SK-N-SH (cell line): ENCODE measurements at regions not wholly inside any gene's neighbourhood (a gene's known extent, or its start where the extent isn't known, plus 50 kb on each side); places are given as distances from the start of the nearest gene placed in this dataset.

Source experiments
- CTCF ChIA-PET: fragments of 300-600, 350-600 bp; formaldehyde crosslinking; extraction: SDS; loops from one replicate; lab custom pipeline; 2021; lab: Yijun Ruan, JAX
- POLR2A ChIA-PET: fragments of 350-600 bp; sonication (Branson Sonifier 250); formaldehyde crosslinking; extraction: SDS; loops from one replicate; lab custom pipeline; 2020; ENCODE audit warnings: antibody characterized with exemption, inconsistent platforms; lab: Yijun Ruan, JAX
- DNase-seq: peaks from one replicate; pipeline ENCODE4 v3.0.0; 2012
- H2AFZ ChIP-seq: fragments of 200-600 bp; sonication (generic); 2 replicates; pipeline ENCODE4 v1.8.1; 2016; ENCODE audit warnings: antibody characterized with exemption, mild to moderate bottlenecking, low read depth
- H3F3A ChIP-seq: fragments of 200-600 bp; sonication (generic); replicated peaks from 2 replicates; pipeline ENCODE3; 2016; ENCODE audit warnings: antibody characterized with exemption, mild to moderate bottlenecking; ENCODE audit not compliant: insufficient read depth
- H3K27ac ChIP-seq, 2 experiments: fragments of 200-500 bp in 1 of 2; fragments of 200-600 bp in 1 of 2; sonication (Bioruptor generic) in 1 of 2; sonication (generic), shearing (Covaris generic) in 1 of 2; 2 replicates each; pipeline versions ENCODE4 v1.5.1 to v1.6.1; 2014 to 2016; ENCODE audit warnings: low read depth in 2 of 2, inconsistent platforms in 1 of 2, low read length in 1 of 2, mild to moderate bottlenecking in 1 of 2, mixed read lengths in 1 of 2
- H3K27me3 ChIP-seq: fragments of 200-600 bp; sonication (generic), shearing (Covaris generic); 2 replicates; pipeline ENCODE4 v1.6.1; 2016; ENCODE audit warnings: mixed run types; ENCODE audit not compliant: insufficient read depth
- H3K36me3 ChIP-seq, 2 experiments: fragments of 200-500 bp in 1 of 2; fragments of 200-600 bp in 1 of 2; sonication (Bioruptor generic) in 1 of 2; sonication (generic) in 1 of 2; replicated peaks in 1 of 2; 2 replicates each; pipeline versions ENCODE3 to v1.5.1; 2014 to 2016; ENCODE audit warnings: low read length in 1 of 2, mild to moderate bottlenecking in 1 of 2; ENCODE audit not compliant: insufficient read depth in 2 of 2, control insufficient read depth in 1 of 2
- H3K4me1 ChIP-seq, 2 experiments: fragments of 200-500 bp in 1 of 2; fragments of 200-600 bp in 1 of 2; sonication (Bioruptor generic) in 1 of 2; sonication (generic), shearing (Covaris generic) in 1 of 2; 2 replicates each; pipeline versions ENCODE4 v1.5.1 to v1.6.1; 2014 to 2016; ENCODE audit warnings: low read depth in 1 of 2, low read length in 1 of 2, mixed run types in 1 of 2; ENCODE audit not compliant: insufficient read depth in 2 of 2, control insufficient read depth in 1 of 2
- H3K4me2 ChIP-seq: fragments of 200-600 bp; sonication (generic), shearing (Covaris generic); 2 replicates; pipeline ENCODE4 v1.6.1; 2017; ENCODE audit warnings: mixed run types
- H3K4me3 ChIP-seq, 2 experiments: fragments of 200-500 bp in 1 of 2; fragments of 200-600 bp in 1 of 2; sonication (Bioruptor generic) in 1 of 2; sonication (generic), shearing (Covaris generic) in 1 of 2; 2 replicates each; pipeline versions ENCODE4 v1.5.1 to v1.8.1; 2014 to 2016; ENCODE audit warnings: low read depth in 2 of 2, inconsistent platforms in 1 of 2, low read length in 1 of 2, mild to moderate bottlenecking in 1 of 2, mixed read lengths in 1 of 2, moderate library complexity in 1 of 2
- H3K79me2 ChIP-seq: fragments of 200-600 bp; sonication (generic); 2 replicates; pipeline ENCODE4 v1.8.1; 2017; ENCODE audit warnings: mild to moderate bottlenecking; ENCODE audit not compliant: insufficient read depth
- H3K9ac ChIP-seq: fragments of 200-600 bp; sonication (generic); 2 replicates; pipeline ENCODE4 v1.6.1; 2017; ENCODE audit warnings: mixed run types
- H3K9me2 ChIP-seq: fragments of 200-600 bp; sonication (generic); 2 replicates; pipeline ENCODE4 v1.6.1; 2017; ENCODE audit warnings: mixed run types
- H3K9me3 ChIP-seq: fragments of 200-600 bp; sonication (generic); 2 replicates; pipeline ENCODE4 v1.6.1; 2017; ENCODE audit warnings: mixed run types, mild to moderate bottlenecking, moderate library complexity
- H4K20me1 ChIP-seq: fragments of 200-600 bp; sonication (generic); 2 replicates; pipeline ENCODE4 v1.6.1; 2017; ENCODE audit warnings: mild to moderate bottlenecking, mixed run types; ENCODE audit not compliant: insufficient read depth
- CHD2 ChIP-seq: fragments of 150-350 bp; IDR thresholded peaks from 2 replicates; pipeline ENCODE4 v1.6.1; 2018; ENCODE audit warnings: low read length; ENCODE audit not compliant: partially characterized antibody
- CTCF ChIP-seq: fragments of 200-600 bp; sonication (generic); IDR thresholded peaks from 2 replicates; pipeline ENCODE4 v1.6.1; 2017; ENCODE audit warnings: antibody characterized with exemption, mild to moderate bottlenecking, moderate library complexity
- EP300 ChIP-seq, 2 experiments: IDR thresholded peaks; 2 replicates each; pipeline versions ENCODE4 v1.4.0 to v1.6.1; 2012; ENCODE audit warnings: borderline replicate concordance in 1 of 2, low read depth in 1 of 2, low read length in 1 of 2
- MXI1 ChIP-seq: IDR thresholded peaks from 2 replicates; pipeline ENCODE4 v1.6.1; 2012; ENCODE audit warnings: mild to moderate bottlenecking, low read depth, low read length, improper control_type of control experiment
- PBX3 ChIP-seq: IDR thresholded peaks from 2 replicates; pipeline ENCODE4; 2012
- TAF1 ChIP-seq: IDR thresholded peaks from 2 replicates; pipeline ENCODE4 v1.6.1; 2012; ENCODE audit warnings: low read depth, mild to moderate bottlenecking, low read length, moderate library complexity, borderline replicate concordance
- TCF12 ChIP-seq: IDR thresholded peaks from 2 replicates; pipeline ENCODE4 v1.4.0; 2012
- YY1 ChIP-seq: IDR thresholded peaks from 2 replicates; pipeline ENCODE4 v1.4.0; 2012; ENCODE audit warnings: low read depth, mild to moderate bottlenecking
- WGBS: methylation state at CpG from one replicate; pipeline ENCODE4 v1.1.6; 2017; ENCODE audit warnings: low lambda C conversion rate; 5-methylcytosine and 5-hydroxymethylcytosine counted together

GRCh38 chr18:62454527-62454926, 68.3 kb upstream of the ZCCHC2 start:
- Histone ChIP-seq H3F3A (peaks cover 6% of the 10 kb centered on the region), H4K20me1 (no peaks in the 10 kb centered on the region), H3K9me2 (no peaks in the 10 kb centered on the region), H3K4me3 (no peak overlapping the region), H3K9ac (no peak overlapping the region), H3K27me3 (no peaks in the 10 kb centered on the region), H3K4me1 (peaks cover 9% of the 10 kb centered on the region in 2 experiments; a peak in 1 of 4 replicates), H3K4me2 (no peak overlapping the region), H2AFZ (no peak overlapping the region), H3K79me2 (no peaks in the 10 kb centered on the region), H3K27ac (no peak overlapping the region), H3K9me3 (no peaks in the 10 kb centered on the region), H3K36me3 (no peaks in the 10 kb centered on the region)
- ChIA-PET POLR2A (interaction anchor here (0.6 kb wide), 1 partner anchor 464 kb away, joined by 3 read pairs; no protein-coding TSS in a partner anchor), CTCF (interaction anchor here (2.1 kb wide), 1 partner anchor 29 kb away, joined by 6 read pairs; no protein-coding TSS in a partner anchor)
- TF ChIP-seq CTCF: no peak
- no peak for TF ChIP-seq CHD2
- TF ChIP-seq YY1: no peak
- TF ChIP-seq MXI1: no peak
- no peak for TF ChIP-seq PBX3
- 66% methylated on average over 5 of the region's 5 CpGs for WGBS
- no peak for DNase-seq

GRCh38 chr18:62455222-62455621, 67.6 kb upstream of the ZCCHC2 start:
- Histone ChIP-seq H3K4me2 (no peak overlapping the region), H3K9me2 (no peaks in the 10 kb centered on the region), H3K9me3 (no peaks in the 10 kb centered on the region), H3F3A (peaks cover 6% of the 10 kb centered on the region), H3K9ac (no peak overlapping the region), H3K27me3 (no peaks in the 10 kb centered on the region), H4K20me1 (no peaks in the 10 kb centered on the region), H3K4me1 (peaks cover 9% of the 10 kb centered on the region in 2 experiments; a peak in 1 of 4 replicates), H3K4me3 (no peak overlapping the region), H2AFZ (no peak overlapping the region), H3K27ac (no peak overlapping the region), H3K79me2 (no peaks in the 10 kb centered on the region), H3K36me3 (no peaks in the 10 kb centered on the region)
- CTCF ChIA-PET: interaction anchor here (0.8 to 2.1 kb wide), 2 partner anchors 29 to 129 kb away, joined by 3 to 6 read pairs; no protein-coding TSS in a partner anchor
- no peak for DNase-seq
- WGBS: 58% methylated on average over 5 of the region's 5 CpGs
- POLR2A ChIA-PET: interaction anchor here (0.6 kb wide), 1 partner anchor 463 kb away, joined by 3 read pairs; no protein-coding TSS in a partner anchor
- TF ChIP-seq TAF1: no peak
- TF ChIP-seq CTCF: no peak
- no peak for TF ChIP-seq EP300 (IDR thresholded peaks at IDR 0.05; ENCODE audit: borderline replicate concordance in 1 of 2, low read depth in 1 of 2, low read length in 1 of 2)
- TF ChIP-seq TCF12: no peak
- no peak for TF ChIP-seq CHD2
